Body of pancreas (tissue), 4 donors: ENCODE measurements at regions not wholly inside any gene's neighbourhood (a gene's known extent, or its start where the extent isn't known, plus 50 kb on each side); places are given as distances from the start of the nearest gene placed in this dataset.

Experiments used
- CTCF ChIP-seq, 7 experiments: fragments of 450-650 bp in 4 of 7; fragments of 200-600 bp in 3 of 7; sonication (generic) in 3 of 7; IDR thresholded peaks; one replicate each; pipeline ENCODE4 v1.5.1; 2016 to 2019; ENCODE audit warnings: antibody characterized with exemption in 7 of 7
- POLR2A ChIP-seq, 3 donors: fragments of 450-650 bp; IDR thresholded peaks; one replicate each; pipeline ENCODE4 v1.6.1; 2016; ENCODE audit warnings: antibody characterized with exemption in 3 of 3, mild to moderate bottlenecking in 2 of 3

GRCh38 chr13:32840113-32840512 lies 176.1 kb upstream of the KL start:
- no peak for TF ChIP-seq CTCF (IDR thresholded peaks at IDR 0.05)
- TF ChIP-seq POLR2A (IDR thresholded peaks at IDR 0.05): no peak
